ENCODE measurements at regions not wholly inside any gene's neighbourhood (a gene's known extent, or its start where the extent isn't known, plus 50 kb on each side); places are given as distances from the start of the nearest gene placed in this dataset.

DNA sequence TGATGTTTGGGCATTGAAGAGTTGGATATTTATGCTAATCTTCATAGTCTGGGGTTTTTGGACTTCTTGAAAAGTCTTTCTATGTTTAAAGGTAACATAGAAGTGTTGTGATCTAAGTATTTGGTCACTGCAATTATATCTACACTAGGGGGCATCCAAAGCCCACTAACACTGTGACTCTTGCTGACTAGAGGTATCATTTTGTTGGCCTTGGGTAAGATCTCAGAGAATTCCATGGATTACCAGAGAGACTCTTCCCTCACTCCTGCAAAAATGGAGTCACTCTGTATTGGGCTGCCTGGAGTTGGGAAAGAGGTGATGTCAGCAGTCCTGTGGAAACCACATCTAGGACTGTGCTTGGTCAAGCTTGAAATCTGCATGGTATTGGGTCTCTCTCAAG lies 1077.6 kb downstream of the FAM133A start:
- TF ChIP-seq EZH2phosphoT487 (IDR thresholded peaks at IDR 0.05; ENCODE audit: borderline replicate concordance, low read length), result no peak
- TF ChIP-seq, protein P1, sequence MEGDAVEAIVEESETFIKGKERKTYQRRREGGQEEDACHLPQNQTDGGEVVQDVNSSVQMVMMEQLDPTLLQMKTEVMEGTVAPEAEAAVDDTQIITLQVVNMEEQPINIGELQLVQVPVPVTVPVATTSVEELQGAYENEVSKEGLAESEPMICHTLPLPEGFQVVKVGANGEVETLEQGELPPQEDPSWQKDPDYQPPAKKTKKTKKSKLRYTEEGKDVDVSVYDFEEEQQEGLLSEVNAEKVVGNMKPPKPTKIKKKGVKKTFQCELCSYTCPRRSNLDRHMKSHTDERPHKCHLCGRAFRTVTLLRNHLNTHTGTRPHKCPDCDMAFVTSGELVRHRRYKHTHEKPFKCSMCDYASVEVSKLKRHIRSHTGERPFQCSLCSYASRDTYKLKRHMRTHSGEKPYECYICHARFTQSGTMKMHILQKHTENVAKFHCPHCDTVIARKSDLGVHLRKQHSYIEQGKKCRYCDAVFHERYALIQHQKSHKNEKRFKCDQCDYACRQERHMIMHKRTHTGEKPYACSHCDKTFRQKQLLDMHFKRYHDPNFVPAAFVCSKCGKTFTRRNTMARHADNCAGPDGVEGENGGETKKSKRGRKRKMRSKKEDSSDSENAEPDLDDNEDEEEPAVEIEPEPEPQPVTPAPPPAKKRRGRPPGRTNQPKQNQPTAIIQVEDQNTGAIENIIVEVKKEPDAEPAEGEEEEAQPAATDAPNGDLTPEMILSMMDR (conservative IDR thresholded peaks at IDR 0.05; ENCODE audit: low read depth, low read length), result 0 out of 2 replicates have a peak, but pooled peaks have one; percentile 17
